ENCODE measurements at regions not wholly inside any gene's neighbourhood (a gene's known extent, or its start where the extent isn't known, plus 50 kb on each side); places are given as distances from the start of the nearest gene placed in this dataset.
"Not testable (repeated sequence)": the region's sequence is repeated elsewhere in the genome, so short reads cannot be mapped to it uniquely, and the experiment has no call there.

DNA sequence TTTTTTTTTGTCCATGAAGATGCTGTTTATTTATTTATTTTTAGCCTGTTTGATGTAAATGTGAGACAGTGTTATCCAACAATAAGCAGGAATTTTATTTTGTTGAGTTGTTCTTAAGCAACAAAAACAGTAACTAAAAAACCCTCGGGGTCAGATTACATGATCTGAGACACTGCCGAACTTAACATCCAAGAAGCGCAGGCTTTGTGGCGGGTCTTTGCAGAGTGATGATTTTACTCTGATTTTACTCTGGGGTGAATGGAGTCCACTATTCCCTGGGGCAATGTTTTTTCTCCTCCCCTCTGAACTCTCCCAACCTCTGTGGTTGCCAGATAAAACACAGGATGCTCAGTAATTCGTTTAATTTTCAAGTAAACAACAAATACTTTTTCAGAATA lies 450.1 kb upstream of the B3GAT1 start:
- Mint-ChIP-seq H3K9me3 (no peaks in the 10 kb centered on the region), H3K27me3 (ENCODE audit: low read depth) (no peaks in the 10 kb centered on the region), H3K27ac (no peak overlapping the region), H3K4me3 (ENCODE audit: low read depth) (no peak overlapping the region), H3K4me1 (ENCODE audit: low read depth) (no peaks in the 10 kb centered on the region), H3K36me3 (ENCODE audit: low read depth) (no peaks in the 10 kb centered on the region)
- no peak for DNase-seq (ENCODE audit: low spot score)
- intact Hi-C loops (cut with micrococcal nuclease) = no loop called here

DNA sequence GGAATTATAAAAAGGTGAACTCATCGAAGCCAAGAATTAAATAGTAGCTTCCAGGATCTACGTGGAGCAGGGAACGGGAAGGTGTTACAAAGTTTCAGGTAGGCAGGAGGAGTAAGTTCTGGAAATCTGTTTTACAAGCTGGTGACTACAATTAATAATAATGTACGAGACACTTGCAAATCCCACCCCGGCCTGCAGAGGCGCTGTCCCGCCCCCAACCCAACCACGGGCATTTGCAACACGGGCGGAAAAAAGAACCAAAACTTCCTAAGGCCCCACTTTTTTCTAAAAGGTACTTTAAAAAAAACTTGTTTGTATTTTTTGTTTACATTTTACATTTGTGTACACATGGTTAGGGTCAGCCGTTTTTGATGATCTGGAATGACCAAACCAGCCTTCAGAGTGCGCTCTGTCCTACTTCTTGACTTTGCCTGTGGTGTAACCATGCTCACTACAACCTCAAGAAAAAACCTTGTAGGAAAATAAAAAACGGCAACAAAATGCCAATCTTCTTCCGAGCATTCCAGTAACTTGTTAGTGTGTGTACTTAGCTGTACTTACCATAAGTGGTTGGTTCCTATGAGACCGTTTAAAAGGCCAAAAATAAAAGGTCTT lies 449.6 kb upstream of the B3GAT1 start:
- Mint-ChIP-seq H3K4me1 (ENCODE audit: low read depth) (no peaks in the 10 kb centered on the region), H3K9me3 (no peaks in the 10 kb centered on the region), H3K4me3 (ENCODE audit: low read depth) (no peak overlapping the region), H3K36me3 (ENCODE audit: low read depth) (no peaks in the 10 kb centered on the region), H3K27ac (no peak overlapping the region), H3K27me3 (ENCODE audit: low read depth) (no peaks in the 10 kb centered on the region)
- intact Hi-C loops (cut with micrococcal nuclease) = no loop called here
- no peak for DNase-seq (ENCODE audit: low spot score)

DNA sequence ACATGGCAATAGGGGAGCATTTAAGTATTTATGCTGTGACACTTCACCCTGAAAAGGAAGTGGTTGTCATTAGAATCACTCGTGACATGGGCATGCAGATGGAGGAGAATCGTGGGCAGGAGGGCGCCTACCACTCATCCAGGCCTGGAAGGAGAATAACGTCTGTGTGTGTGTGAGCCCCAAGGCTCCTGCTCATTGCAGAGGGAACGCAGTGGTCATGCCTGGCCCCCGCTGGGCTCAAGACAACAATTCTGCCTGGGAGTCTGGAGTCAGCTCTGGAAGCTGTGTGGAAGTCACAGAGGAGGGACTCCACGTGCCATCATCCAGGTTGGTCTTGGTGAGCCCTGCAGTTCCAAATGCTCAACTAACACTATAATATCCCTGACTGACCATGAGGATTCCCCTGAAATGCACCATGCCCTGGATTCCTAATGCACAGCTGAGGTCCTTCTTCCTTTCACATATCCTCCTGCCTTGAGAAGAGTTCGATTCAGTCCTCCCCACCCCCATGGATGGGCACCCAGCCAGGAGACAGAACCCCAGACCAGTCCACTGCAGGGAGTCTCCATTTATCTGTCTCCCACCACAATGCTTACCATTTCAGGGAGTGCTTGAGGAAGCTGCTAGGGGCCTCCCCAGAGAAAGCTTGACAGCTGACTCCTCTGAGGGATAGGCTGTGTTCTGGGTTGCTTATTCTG lies 446.9 kb upstream of the B3GAT1 start:
- Mint-ChIP-seq H3K4me3 (ENCODE audit: low read depth) (no peak overlapping the region), H3K27me3 (ENCODE audit: low read depth) (no peaks in the 10 kb centered on the region), H3K27ac (no peak overlapping the region), H3K9me3 (no peaks in the 10 kb centered on the region), H3K4me1 (ENCODE audit: low read depth) (no peaks in the 10 kb centered on the region), H3K36me3 (ENCODE audit: low read depth) (no peaks in the 10 kb centered on the region)
- no peak for DNase-seq (ENCODE audit: low spot score)
- intact Hi-C loops (cut with micrococcal nuclease) = no loop called here

DNA sequence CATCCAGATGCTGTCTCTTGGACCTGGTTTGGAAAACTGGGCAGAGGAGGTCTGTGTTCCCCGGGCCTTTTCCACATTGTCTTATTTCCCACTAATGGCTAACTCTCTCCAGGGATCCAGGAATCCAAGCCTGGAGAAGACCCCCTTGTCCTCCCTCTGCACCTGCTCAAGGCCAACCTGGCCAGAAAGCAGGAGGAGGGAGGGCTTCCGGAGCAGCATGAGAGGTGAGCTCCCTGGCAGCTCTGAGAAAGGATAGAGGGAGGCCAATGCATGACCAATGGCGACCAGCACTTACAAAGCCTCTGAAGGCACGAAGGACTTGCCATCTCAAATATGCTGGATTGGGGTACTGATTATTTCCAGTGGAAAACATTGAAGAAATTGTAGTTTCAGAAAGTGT lies 445.0 kb upstream of the B3GAT1 start:
- no peak for DNase-seq (ENCODE audit: low spot score)
- H3K9me3 Mint-ChIP-seq = no peaks in the 10 kb centered on the region
- intact Hi-C loops (cut with micrococcal nuclease) = no loop called here
- no peaks in the 10 kb centered on the region for H3K27me3 Mint-ChIP-seq (ENCODE audit: low read depth)
- no peaks in the 10 kb centered on the region for H3K36me3 Mint-ChIP-seq (ENCODE audit: low read depth)
- no peak overlapping the region for H3K4me3 Mint-ChIP-seq (ENCODE audit: low read depth)
- H3K4me1 Mint-ChIP-seq (ENCODE audit: low read depth) = no peaks in the 10 kb centered on the region
- no peak overlapping the region for H3K27ac Mint-ChIP-seq

DNA sequence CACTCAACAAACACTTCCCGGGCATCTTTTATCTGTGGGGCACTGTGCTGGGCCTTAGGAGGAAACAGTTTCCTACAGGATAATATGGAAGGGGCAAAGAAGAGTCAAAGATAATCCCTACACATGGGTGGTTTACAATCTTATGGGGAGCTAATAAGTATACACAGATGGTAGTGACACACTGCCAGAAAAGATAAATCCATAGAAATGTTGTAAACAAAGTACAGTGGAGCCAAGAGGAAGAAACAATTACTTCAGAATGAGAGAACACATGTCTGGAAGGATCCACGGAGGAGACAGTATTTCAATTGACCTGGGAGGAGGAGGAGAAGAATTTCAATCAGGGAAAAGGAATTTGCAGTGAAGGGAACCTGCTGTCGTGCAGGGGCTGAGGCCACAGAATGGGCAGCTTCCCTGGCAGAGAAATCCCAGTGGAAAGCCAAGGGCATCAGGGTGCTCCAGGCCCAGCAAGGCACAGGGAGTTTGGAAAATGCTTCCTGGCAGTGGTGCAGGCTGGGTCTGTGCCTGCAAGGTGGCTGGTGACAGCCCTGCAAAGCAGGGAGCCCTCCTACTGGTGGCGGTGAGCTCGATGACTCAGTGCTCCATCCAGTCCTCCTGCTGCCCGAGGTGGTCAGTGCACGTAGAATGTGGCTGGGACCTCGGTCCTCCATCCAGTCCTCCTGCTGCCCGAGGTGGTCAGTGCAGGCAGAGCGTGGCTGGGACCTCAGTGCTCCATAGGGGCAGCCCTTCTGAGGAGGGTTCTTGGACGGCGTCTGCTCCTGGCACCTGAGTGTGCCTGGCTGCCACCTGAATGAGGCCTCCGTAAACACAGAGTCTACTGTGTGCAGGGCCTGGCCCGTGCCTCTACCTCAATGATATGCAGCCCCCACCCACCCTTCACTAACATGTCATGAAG lies 444.3 kb upstream of the B3GAT1 start:
- intact Hi-C loops (cut with micrococcal nuclease) = no loop called here
- Mint-ChIP-seq H3K27me3 (ENCODE audit: low read depth) (no peaks in the 10 kb centered on the region), H3K4me1 (ENCODE audit: low read depth) (no peaks in the 10 kb centered on the region), H3K36me3 (ENCODE audit: low read depth) (no peaks in the 10 kb centered on the region), H3K4me3 (ENCODE audit: low read depth) (no peak overlapping the region), H3K9me3 (no peaks in the 10 kb centered on the region), H3K27ac (no peak overlapping the region)
- DNase-seq (ENCODE audit: low spot score) = no peak

DNA sequence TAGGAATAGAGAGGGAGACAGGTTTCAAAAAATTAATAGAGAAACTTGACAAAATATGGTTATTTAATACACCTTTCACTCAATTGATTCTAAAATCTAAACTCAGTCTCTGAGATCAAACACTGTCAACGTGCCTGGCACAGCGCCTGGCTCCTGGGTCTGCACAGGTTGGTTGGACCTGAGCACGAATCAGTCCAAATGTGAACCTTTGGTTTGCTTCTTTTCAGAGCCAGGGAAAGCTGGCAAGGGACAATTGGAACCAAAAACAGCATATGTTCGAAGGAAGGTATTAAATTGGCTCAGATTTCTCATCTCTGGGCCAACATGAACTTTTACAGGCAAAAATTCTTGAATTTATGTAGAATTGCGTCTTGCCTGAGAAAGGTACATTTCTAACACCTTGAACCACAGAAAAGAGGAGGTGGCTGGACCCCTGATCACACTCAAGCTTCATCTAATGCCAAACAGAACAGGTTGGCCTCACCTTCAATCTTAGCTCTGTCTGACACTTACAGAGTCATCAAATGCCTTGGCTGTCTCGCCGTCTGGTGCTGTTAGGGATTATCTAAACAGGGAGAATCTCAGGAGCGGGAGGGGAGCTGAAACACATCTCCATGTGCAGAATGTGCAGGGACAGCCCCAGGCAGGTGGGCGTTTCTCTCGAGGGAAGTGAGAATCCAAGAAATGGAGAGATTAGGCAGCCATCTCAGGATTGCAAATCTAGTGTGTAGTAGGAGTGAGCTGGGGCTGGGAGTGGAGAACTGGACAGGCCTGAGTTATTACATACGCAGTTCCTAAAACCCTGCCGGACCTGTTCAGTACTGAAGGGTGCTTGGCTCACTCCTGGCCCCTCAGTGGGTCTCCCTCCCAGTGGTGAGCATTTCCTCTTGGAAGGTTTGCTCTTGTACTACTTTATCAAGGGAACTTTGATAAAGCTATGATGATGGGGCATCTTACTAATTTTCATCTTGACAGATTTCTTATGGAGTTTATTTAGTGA lies 442.2 kb upstream of the B3GAT1 start:
- H3K27ac Mint-ChIP-seq = no peak overlapping the region
- no peaks in the 10 kb centered on the region for H3K36me3 Mint-ChIP-seq (ENCODE audit: low read depth)
- no peak overlapping the region for H3K4me3 Mint-ChIP-seq (ENCODE audit: low read depth)
- intact Hi-C loops (cut with micrococcal nuclease) = no loop called here
- no peaks in the 10 kb centered on the region for H3K9me3 Mint-ChIP-seq
- no peaks in the 10 kb centered on the region for H3K4me1 Mint-ChIP-seq (ENCODE audit: low read depth)
- no peaks in the 10 kb centered on the region for H3K27me3 Mint-ChIP-seq (ENCODE audit: low read depth)
- no peak for DNase-seq (ENCODE audit: low spot score)

DNA sequence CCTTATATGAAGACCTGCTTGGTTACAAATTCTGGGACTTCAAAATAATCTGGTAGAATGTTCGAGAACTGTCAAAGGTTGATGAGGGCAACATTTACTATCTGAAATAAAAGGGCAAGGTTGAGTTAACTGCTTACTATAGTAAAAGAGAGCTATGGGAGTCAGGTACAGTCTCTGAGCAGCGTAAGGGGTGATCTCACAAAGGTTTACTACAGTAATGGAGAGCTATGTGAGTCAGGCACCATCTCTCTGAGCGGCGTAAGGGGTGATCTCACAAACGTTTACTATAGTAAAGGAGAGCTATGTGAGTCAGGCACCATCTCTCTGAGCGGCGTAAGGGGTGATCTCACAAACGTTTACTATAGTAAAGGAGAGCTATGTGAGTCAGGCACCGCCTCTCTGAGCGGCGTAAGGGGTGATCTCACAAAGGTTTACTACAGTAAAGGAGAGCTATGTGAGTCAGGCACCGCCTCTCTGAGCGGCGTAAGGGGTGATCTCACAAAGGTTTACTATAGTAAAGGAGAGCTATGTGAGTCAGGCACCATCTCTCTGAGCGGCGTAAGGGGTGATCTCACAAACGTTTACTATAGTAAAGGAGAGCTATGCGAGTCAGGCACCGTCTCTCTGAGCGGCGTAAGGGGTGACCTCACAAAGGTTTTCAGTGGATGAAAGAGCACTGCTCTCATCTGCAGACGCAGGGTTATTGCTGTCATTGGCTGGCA lies 439.6 kb upstream of the B3GAT1 start:
- H3K27ac Mint-ChIP-seq; H3K4me1 Mint-ChIP-seq (ENCODE audit: low read depth); H3K4me3 Mint-ChIP-seq (ENCODE audit: low read depth); intact Hi-C loops (cut with micrococcal nuclease); H3K27me3 Mint-ChIP-seq (ENCODE audit: low read depth); H3K36me3 Mint-ChIP-seq (ENCODE audit: low read depth); DNase-seq (ENCODE audit: low spot score); H3K9me3 Mint-ChIP-seq: not testable (repeated sequence)

DNA sequence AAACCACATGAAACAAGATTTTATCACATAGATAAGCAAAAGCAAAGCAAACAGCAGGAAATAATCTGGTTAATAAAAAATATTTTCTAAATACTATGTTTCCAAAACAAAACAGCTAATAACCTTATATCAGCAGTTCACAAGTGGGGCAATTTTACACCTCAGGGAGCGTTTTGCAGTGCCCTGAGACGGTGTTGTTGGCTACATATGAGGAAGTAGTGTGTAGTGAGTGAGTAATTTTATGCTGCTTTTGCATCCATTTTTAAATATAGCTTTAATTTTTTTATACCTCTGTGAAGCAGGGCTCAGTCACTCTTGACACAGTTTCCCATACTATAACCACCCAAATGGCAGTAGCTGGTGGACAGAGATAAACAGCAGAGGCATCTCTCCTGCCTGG lies 438.5 kb upstream of the B3GAT1 start:
- no peak overlapping the region for H3K4me3 Mint-ChIP-seq (ENCODE audit: low read depth)

DNA sequence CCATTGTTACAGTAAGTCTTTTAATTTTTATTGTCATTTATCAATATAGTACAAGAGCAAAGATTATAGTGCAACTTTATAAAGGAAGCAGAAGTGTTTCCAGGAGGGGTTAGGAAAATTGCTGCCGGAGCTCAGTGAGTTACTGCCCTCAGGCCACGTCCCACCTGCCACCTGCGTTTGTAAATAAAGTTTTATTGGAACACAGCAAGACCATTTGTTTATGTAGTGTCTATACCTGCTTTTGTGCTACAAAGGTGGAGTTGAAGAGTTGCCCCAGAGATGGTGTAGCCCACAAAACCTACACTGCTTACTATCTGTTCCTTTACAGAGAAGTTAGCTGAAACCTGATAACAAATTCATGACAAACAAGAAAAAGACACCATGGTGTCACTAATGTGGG lies 437.8 kb upstream of the B3GAT1 start:
- no peaks in the 10 kb centered on the region for H3K36me3 Mint-ChIP-seq (ENCODE audit: low read depth)
- H3K27ac Mint-ChIP-seq = no peak overlapping the region
- no peaks in the 10 kb centered on the region for H3K4me1 Mint-ChIP-seq (ENCODE audit: low read depth)
- no peak for DNase-seq (ENCODE audit: low spot score)
- intact Hi-C loops (cut with micrococcal nuclease) = no loop called here
- H3K27me3 Mint-ChIP-seq (ENCODE audit: low read depth) = no peaks in the 10 kb centered on the region
- H3K4me3 Mint-ChIP-seq (ENCODE audit: low read depth) = no peak overlapping the region
- H3K9me3 Mint-ChIP-seq = no peaks in the 10 kb centered on the region

More for the DNA sequence above, 438.5 kb upstream of the B3GAT1 start:
- no peaks in the 10 kb centered on the region for H3K4me1 Mint-ChIP-seq (ENCODE audit: low read depth)
- H3K27me3 Mint-ChIP-seq (ENCODE audit: low read depth) = no peaks in the 10 kb centered on the region
- H3K27ac Mint-ChIP-seq = no peak overlapping the region
- H3K36me3 Mint-ChIP-seq (ENCODE audit: low read depth) = no peaks in the 10 kb centered on the region
- intact Hi-C loops (cut with micrococcal nuclease) = no loop called here
- DNase-seq (ENCODE audit: low spot score) = no peak
- no peaks in the 10 kb centered on the region for H3K9me3 Mint-ChIP-seq

DNA sequence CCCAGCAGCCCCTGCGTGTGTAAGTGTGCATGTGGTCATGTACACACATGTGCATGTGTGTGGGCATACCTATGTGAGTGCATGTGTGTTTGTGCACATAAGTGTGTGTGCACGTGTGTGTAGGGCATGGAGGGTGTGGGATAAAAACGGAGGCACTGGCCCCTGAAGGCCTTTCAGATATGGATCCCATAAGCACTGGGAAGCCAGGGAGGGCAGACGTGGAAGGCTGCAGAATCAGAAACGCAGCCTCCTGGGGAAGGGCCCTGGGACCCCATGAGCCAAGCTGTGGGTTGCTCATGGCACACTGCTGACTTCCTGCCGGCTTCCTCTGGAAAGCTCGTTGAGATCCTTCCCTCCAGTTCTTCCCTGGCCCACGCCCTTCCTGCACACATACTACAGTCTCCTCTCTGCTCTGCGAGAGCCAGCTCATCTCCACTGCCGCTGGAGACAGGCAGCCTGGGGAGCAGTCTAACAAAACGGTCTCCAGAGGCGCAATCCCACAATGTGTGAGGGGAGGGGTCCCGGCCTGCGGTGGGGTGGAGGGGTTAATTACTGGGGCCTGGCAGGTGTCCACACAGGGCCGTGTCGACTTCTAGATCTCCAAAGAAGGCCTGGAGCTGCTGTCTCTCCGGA lies 435.2 kb upstream of the B3GAT1 start:
- Mint-ChIP-seq H3K4me3 (ENCODE audit: low read depth) (no peak overlapping the region), H3K27ac (no peak overlapping the region), H3K9me3 (no peaks in the 10 kb centered on the region), H3K4me1 (ENCODE audit: low read depth) (no peaks in the 10 kb centered on the region), H3K36me3 (ENCODE audit: low read depth) (no peaks in the 10 kb centered on the region), H3K27me3 (ENCODE audit: low read depth) (no peaks in the 10 kb centered on the region)
- DNase-seq (ENCODE audit: low spot score) = no peak
- intact Hi-C loops (cut with micrococcal nuclease) = no loop called here

DNA sequence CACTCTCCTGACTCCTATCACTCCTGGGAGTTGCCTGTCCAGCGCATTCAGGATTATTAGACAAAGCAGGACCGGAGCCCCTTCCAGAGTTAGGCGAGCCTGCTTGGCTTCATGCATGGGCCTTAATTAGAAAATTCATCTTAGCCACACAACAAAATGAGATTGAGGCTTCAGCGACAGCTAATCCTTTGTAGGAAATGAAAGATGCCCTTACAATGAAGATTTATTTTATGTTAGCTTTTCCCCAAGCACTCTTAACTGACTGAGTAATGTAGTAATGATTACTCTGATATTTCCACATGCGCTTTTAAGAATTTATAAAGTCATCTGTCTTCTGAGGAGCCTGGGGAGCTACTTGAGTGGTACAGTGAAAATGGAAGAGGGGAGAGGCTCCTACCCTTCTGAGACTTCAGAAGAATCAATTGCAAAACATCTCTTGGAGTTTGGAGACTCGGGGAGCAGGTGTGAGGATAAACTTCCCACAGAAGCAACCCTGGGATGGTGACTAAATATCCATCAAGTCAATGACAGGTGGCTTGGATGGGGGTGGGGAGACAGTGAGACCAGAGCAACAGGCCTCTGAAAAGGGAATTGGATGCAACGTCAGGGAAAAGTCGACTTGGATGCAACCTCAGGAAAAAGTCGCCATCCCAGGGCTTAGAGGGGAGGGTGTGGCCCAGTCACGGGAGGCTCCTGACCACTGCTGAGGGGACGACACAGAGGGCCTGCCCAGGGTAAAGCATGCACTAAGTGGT lies 434.5 kb upstream of the B3GAT1 start:
- Mint-ChIP-seq H3K9me3 (no peaks in the 10 kb centered on the region), H3K4me3 (ENCODE audit: low read depth) (no peak overlapping the region)

More for the DNA sequence above, 434.5 kb upstream of the B3GAT1 start:
- H3K27me3 Mint-ChIP-seq (ENCODE audit: low read depth) = no peaks in the 10 kb centered on the region
- intact Hi-C loops (cut with micrococcal nuclease) = no loop called here
- H3K27ac Mint-ChIP-seq = no peak overlapping the region
- no peaks in the 10 kb centered on the region for H3K36me3 Mint-ChIP-seq (ENCODE audit: low read depth)
- no peaks in the 10 kb centered on the region for H3K4me1 Mint-ChIP-seq (ENCODE audit: low read depth)
- DNase-seq (ENCODE audit: low spot score) = no peak

All from activated T-helper 2 cell treated with anti-CD3 and anti-CD28 coated beads, Interferon-gamma antibody, Interleukin-2, Interleukin-4, amounts not matched to agents 10 μg/mL and 5 μg/mL and 100 μg/mL, durations not matched to agents 14 hours and 24 hours and 36 hours (primary cell).